ENCODE measurements at regions not wholly inside any gene's neighbourhood (a gene's known extent, or its start where the extent isn't known, plus 50 kb on each side); places are given as distances from the start of the nearest gene placed in this dataset.

DNA sequence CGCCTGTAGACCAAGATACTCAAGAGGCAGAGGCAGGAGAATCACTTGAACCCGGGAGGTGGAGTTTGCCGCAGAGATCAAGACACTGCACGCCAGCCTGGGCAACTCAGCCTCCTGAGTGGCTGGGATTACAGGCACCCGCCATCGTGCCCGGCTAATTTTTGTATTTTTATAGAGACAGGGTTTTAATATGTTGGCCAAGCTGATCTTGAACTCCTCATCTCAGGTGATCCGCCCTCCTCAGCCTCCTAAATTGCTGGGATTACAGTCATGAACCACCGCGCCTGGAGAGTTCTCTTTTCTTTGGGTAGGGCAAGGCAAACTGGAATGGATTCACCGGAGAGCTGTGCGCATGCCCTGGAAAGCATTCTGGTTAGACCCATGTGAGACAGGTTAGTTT, 179.3 kb upstream of the ALG10B start:
- CTCF ChIA-PET, result interaction anchor here (3.5 kb wide), 1 partner anchor 178 kb away, joined by 27 read pairs; the partner anchor contains the start of gene ALG10B
- POLR2A ChIA-PET, result no interaction called here
- RAD21 ChIA-PET (ENCODE audit: low non-redundant PET in 1 of 2, low total read pairs in 2 of 2, uncharacterized antibody in 2 of 2, unreplicated experiment in 2 of 2), result no interaction called here

More for the DNA sequence above, 179.3 kb upstream of the ALG10B start:
- intact Hi-C loops (cut with micrococcal nuclease), result loop anchor here (5.0 kb wide), 1 partner anchor 770 kb away; the partner anchor contains the start of gene CPNE8
- H2AFZ ChIP-seq (ENCODE audit: low read depth, low read length, poor library complexity, severe bottlenecking), result no peak overlapping the region
- H3K4me3 ChIP-seq (replicated peaks in 1 of 2; ENCODE audit: low read depth in 1 of 2, low read length in 2 of 2), result no peak overlapping the region
- no peaks in the 10 kb centered on the region for H3K9me2 ChIP-seq (ENCODE audit: insufficient read depth)
- no peak for DNase-seq (ENCODE audit: low read depth, low spot score)
- no TSS peak for BruUV-seq (replicated peaks)
- no peak overlapping the region for H3K9ac ChIP-seq (ENCODE audit: low read length)
- H3K4me1 ChIP-seq (ENCODE audit: control insufficient read depth in 1 of 2, insufficient read depth in 2 of 2, low read length in 2 of 2), result peaks cover 0 to 5% of the 10 kb centered on the region in 2 experiments; a peak in 1 of 4 replicates
- H3K9me3 ChIP-seq (ENCODE audit: control insufficient read depth in 1 of 2, insufficient read depth in 1 of 2, low read depth in 1 of 2, low read length in 2 of 2), result no peaks in the 10 kb centered on the region
- ATAC-seq, result no peak
- no peak overlapping the region for H3K27ac ChIP-seq (ENCODE audit: low read depth, low read length)
- H4K20me1 ChIP-seq (ENCODE audit: insufficient read depth), result no peaks in the 10 kb centered on the region
- H3K4me2 ChIP-seq (ENCODE audit: low read length), result no peak overlapping the region
- no peak for TF ChIP-seq ZNF274 (IDR thresholded peaks at IDR 0.05; ENCODE audit: low read depth, low read length)
- TF ChIP-seq, protein P1, sequence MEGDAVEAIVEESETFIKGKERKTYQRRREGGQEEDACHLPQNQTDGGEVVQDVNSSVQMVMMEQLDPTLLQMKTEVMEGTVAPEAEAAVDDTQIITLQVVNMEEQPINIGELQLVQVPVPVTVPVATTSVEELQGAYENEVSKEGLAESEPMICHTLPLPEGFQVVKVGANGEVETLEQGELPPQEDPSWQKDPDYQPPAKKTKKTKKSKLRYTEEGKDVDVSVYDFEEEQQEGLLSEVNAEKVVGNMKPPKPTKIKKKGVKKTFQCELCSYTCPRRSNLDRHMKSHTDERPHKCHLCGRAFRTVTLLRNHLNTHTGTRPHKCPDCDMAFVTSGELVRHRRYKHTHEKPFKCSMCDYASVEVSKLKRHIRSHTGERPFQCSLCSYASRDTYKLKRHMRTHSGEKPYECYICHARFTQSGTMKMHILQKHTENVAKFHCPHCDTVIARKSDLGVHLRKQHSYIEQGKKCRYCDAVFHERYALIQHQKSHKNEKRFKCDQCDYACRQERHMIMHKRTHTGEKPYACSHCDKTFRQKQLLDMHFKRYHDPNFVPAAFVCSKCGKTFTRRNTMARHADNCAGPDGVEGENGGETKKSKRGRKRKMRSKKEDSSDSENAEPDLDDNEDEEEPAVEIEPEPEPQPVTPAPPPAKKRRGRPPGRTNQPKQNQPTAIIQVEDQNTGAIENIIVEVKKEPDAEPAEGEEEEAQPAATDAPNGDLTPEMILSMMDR (IDR thresholded peaks at IDR 0.05 in 2 of 3, conservative IDR thresholded peaks at IDR 0.05 in 1 of 3; ENCODE audit: borderline replicate concordance in 1 of 3, insufficient read depth in 1 of 3, low read depth in 2 of 3, low read length in 2 of 3), result no peak
- TF ChIP-seq, protein P2, sequence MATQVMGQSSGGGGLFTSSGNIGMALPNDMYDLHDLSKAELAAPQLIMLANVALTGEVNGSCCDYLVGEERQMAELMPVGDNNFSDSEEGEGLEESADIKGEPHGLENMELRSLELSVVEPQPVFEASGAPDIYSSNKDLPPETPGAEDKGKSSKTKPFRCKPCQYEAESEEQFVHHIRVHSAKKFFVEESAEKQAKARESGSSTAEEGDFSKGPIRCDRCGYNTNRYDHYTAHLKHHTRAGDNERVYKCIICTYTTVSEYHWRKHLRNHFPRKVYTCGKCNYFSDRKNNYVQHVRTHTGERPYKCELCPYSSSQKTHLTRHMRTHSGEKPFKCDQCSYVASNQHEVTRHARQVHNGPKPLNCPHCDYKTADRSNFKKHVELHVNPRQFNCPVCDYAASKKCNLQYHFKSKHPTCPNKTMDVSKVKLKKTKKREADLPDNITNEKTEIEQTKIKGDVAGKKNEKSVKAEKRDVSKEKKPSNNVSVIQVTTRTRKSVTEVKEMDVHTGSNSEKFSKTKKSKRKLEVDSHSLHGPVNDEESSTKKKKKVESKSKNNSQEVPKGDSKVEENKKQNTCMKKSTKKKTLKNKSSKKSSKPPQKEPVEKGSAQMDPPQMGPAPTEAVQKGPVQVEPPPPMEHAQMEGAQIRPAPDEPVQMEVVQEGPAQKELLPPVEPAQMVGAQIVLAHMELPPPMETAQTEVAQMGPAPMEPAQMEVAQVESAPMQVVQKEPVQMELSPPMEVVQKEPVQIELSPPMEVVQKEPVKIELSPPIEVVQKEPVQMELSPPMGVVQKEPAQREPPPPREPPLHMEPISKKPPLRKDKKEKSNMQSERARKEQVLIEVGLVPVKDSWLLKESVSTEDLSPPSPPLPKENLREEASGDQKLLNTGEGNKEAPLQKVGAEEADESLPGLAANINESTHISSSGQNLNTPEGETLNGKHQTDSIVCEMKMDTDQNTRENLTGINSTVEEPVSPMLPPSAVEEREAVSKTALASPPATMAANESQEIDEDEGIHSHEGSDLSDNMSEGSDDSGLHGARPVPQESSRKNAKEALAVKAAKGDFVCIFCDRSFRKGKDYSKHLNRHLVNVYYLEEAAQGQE (IDR thresholded peaks at IDR 0.05; ENCODE audit: low read depth), result no peak
- no peak for TF ChIP-seq TCF7L2 (IDR thresholded peaks at IDR 0.05; ENCODE audit: borderline replicate concordance, extremely low read depth, insufficient read depth, insufficient read length)
- TF ChIP-seq ELF1 (IDR thresholded peaks at IDR 0.05; ENCODE audit: borderline replicate concordance, low read depth), result no peak
- TF ChIP-seq EZH2 (IDR thresholded peaks at IDR 0.05), result no peak
- TF ChIP-seq, protein P3, sequence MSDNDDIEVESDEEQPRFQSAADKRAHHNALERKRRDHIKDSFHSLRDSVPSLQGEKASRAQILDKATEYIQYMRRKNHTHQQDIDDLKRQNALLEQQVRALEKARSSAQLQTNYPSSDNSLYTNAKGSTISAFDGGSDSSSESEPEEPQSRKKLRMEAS (IDR thresholded peaks at IDR 0.05), result no peak
- TF ChIP-seq EZH2phosphoT487 (IDR thresholded peaks at IDR 0.05; ENCODE audit: borderline replicate concordance), result no peak
- H3K27me3 ChIP-seq (ENCODE audit: insufficient read depth, low read length), result no peaks in the 10 kb centered on the region
- H3K79me2 ChIP-seq (ENCODE audit: insufficient read depth, low read length), result no peaks in the 10 kb centered on the region
- no peaks in the 10 kb centered on the region for H3K36me3 ChIP-seq (ENCODE audit: control insufficient read depth in 1 of 2, insufficient read depth in 2 of 2, low read length in 2 of 2)
